Fibroblast of lung (primary cell): ENCODE measurements at regions not wholly inside any gene's neighbourhood (a gene's known extent, or its start where the extent isn't known, plus 50 kb on each side); places are given as distances from the start of the nearest gene placed in this dataset.

Experiments used
- EZH2 ChIP-seq: IDR thresholded peaks from 2 replicates; pipeline ENCODE4 v1.5.1; 2012; ENCODE audit warnings: low read length, control low read depth, mild to moderate bottlenecking; ENCODE audit errors: missing control alignments
- TF ChIP-seq, protein P1 (sequence below), 2 donors: IDR thresholded peaks in 1 of 2; conservative IDR thresholded peaks in 1 of 2; 1 replicate in 1 of 2; 2 replicates in 1 of 2; pipeline ENCODE4 v1.5.1; 2011 to 2012; ENCODE audit warnings: low read length in 2 of 2, control low read depth in 1 of 2, inconsistent platforms in 1 of 2, low read depth in 1 of 2, mild to moderate bottlenecking in 1 of 2

DNA sequence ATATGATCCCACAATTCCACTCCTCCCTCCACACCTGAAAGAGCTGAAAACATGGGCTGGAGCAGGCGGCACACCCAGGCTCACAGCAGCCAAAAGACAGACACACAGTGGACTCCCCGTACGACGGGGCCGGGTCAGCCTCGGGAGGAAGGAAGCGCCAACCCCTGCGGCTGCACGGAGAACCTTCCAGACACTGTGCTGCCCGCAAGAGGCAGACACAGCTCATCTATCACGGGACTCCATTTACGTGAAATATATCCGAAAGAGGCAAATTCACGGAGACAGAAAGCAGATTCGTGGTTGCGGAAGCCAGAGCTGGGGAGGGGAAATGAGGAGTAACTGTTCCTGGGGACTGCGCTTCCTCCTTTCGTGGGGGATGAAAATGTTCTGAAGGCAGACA, 165.0 kb downstream of the BRD1 start:
- TF ChIP-seq, protein P1, sequence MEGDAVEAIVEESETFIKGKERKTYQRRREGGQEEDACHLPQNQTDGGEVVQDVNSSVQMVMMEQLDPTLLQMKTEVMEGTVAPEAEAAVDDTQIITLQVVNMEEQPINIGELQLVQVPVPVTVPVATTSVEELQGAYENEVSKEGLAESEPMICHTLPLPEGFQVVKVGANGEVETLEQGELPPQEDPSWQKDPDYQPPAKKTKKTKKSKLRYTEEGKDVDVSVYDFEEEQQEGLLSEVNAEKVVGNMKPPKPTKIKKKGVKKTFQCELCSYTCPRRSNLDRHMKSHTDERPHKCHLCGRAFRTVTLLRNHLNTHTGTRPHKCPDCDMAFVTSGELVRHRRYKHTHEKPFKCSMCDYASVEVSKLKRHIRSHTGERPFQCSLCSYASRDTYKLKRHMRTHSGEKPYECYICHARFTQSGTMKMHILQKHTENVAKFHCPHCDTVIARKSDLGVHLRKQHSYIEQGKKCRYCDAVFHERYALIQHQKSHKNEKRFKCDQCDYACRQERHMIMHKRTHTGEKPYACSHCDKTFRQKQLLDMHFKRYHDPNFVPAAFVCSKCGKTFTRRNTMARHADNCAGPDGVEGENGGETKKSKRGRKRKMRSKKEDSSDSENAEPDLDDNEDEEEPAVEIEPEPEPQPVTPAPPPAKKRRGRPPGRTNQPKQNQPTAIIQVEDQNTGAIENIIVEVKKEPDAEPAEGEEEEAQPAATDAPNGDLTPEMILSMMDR (conservative IDR thresholded peaks at IDR 0.05 in 1 of 2, IDR thresholded peaks at IDR 0.05 in 1 of 2; ENCODE audit: low read depth in 1 of 2, low read length in 2 of 2), result no peak
- no peak for TF ChIP-seq EZH2
